ENCODE measurements at regions not wholly inside any gene's neighbourhood (a gene's known extent, or its start where the extent isn't known, plus 50 kb on each side); places are given as distances from the start of the nearest gene placed in this dataset.

DNA sequence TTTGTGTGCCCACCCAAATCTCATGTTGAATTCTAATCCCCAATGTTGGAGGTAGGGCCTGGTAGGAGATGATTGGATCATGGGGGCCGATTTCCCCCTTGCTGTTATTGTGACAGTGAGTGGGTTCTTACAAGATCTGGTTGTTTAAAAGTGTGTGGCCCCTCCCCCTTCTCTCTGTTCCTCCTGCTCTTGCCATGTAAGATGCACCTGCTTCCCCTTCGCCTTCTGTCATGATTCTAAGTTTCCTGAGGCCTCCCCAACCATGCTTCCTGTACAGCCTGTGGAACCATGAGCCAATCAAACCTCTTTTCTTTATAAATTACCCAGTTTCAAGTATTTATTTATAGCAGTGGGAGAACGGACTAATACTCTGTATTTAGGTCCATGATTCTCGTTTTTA is 588.1 kb downstream of the DCDC2C start:
- no peaks in the 10 kb centered on the region for H3K4me1 ChIP-seq
- H3K27ac ChIP-seq, result no peak overlapping the region
- ATAC-seq (no peak), DNase-seq (ENCODE audit: low read depth in 1 of 2, low spot score in 1 of 2) (no peak), FAIRE-seq (no peak)
- peaks cover 10% of the 10 kb centered on the region; the same call in 1 of the 3 replicates for H3K9me3 ChIP-seq
- ChIA-PET CTCF (no interaction called here), POLR2A (no interaction called here)
- H3K4me2 ChIP-seq, result no peak overlapping the region
- 4% methylated on average over 4 of the region's 4 CpGs for WGBS (ENCODE audit: missing lambda C conversion rate)
- TF ChIP-seq, protein P1, sequence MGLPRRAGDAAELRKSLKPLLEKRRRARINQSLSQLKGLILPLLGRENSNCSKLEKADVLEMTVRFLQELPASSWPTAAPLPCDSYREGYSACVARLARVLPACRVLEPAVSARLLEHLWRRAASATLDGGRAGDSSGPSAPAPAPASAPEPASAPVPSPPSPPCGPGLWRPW (IDR thresholded peaks at IDR 0.05), result no peak
- TF ChIP-seq FOSB (CRISPR knock-in tag; IDR thresholded peaks at IDR 0.05), result no peak
- TF ChIP-seq, protein P2, sequence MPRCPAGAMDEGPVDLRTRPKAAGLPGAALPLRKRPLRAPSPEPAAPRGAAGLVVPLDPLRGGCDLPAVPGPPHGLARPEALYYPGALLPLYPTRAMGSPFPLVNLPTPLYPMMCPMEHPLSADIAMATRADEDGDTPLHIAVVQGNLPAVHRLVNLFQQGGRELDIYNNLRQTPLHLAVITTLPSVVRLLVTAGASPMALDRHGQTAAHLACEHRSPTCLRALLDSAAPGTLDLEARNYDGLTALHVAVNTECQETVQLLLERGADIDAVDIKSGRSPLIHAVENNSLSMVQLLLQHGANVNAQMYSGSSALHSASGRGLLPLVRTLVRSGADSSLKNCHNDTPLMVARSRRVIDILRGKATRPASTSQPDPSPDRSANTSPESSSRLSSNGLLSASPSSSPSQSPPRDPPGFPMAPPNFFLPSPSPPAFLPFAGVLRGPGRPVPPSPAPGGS (IDR thresholded peaks at IDR 0.05), result no peak
- no peak for TF ChIP-seq RARB (CRISPR knock-in tag; IDR thresholded peaks at IDR 0.05)
- TF ChIP-seq, protein P3, sequence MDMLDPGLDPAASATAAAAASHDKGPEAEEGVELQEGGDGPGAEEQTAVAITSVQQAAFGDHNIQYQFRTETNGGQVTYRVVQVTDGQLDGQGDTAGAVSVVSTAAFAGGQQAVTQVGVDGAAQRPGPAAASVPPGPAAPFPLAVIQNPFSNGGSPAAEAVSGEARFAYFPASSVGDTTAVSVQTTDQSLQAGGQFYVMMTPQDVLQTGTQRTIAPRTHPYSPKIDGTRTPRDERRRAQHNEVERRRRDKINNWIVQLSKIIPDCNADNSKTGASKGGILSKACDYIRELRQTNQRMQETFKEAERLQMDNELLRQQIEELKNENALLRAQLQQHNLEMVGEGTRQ (IDR thresholded peaks at IDR 0.05), result no peak
- no peak for TF ChIP-seq GATA3 (IDR thresholded peaks at IDR 0.05; ENCODE audit: borderline replicate concordance)
- TF ChIP-seq CHD2 (IDR thresholded peaks at IDR 0.05; ENCODE audit: low read length, partially characterized antibody), result no peak
- TF ChIP-seq EP300 (IDR thresholded peaks at IDR 0.05), result no peak
- TF ChIP-seq, protein P4, sequence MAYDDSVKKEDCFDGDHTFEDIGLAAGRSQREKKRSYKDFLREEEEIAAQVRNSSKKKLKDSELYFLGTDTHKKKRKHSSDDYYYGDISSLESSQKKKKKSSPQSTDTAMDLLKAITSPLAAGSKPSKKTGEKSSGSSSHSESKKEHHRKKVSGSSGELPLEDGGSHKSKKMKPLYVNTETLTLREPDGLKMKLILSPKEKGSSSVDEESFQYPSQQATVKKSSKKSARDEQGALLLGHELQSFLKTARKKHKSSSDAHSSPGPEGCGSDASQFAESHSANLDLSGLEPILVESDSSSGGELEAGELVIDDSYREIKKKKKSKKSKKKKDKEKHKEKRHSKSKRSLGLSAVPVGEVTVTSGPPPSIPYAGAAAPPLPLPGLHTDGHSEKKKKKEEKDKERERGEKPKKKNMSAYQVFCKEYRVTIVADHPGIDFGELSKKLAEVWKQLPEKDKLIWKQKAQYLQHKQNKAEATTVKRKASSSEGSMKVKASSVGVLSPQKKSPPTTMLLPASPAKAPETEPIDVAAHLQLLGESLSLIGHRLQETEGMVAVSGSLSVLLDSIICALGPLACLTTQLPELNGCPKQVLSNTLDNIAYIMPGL (CRISPR knock-in tag; IDR thresholded peaks at IDR 0.05; ENCODE audit: borderline replicate concordance), result no peak
- no peak for TF ChIP-seq ZNF302 (CRISPR knock-in tag; IDR thresholded peaks at IDR 0.05)
- H3K4me3 ChIP-seq, result no peak overlapping the region

DNA sequence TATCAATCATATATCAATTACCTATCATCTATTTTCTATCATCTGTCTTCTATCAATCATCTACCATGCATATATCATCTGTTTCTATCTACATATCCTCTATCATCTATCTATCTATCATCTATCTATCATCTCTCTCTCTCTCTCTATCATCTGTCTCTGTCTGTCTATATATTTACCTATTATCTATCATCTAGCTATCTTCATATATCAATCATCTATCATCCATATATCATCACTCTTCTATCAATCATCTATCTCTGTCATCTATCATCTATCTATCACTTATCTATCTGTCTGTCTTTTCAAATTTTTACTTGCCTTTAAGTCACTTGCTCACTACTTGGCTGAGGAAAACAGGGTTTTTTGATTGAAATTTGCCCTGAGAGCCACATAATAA is 592.3 kb downstream of the DCDC2C start:
- FAIRE-seq, result no peak
- ChIA-PET CTCF (no interaction called here), POLR2A (no interaction called here)
- no peak overlapping the region for H3K27ac ChIP-seq
- no peak for TF ChIP-seq ZFP36 (IDR thresholded peaks at IDR 0.05; ENCODE audit: borderline replicate concordance, partially characterized antibody)
- TF ChIP-seq FOSL2 (IDR thresholded peaks at IDR 0.05), result no peak
- no peak for TF ChIP-seq FOSL2 (CRISPR knock-in tag; IDR thresholded peaks at IDR 0.05)
- TF ChIP-seq, protein P2 (IDR thresholded peaks at IDR 0.05), result no peak
- no peak for TF ChIP-seq ZC3H11A (IDR thresholded peaks at IDR 0.05)
- no peak for TF ChIP-seq EHMT2 (IDR thresholded peaks at IDR 0.05; ENCODE audit: low read depth)
- no peak for TF ChIP-seq CHD4 (IDR thresholded peaks at IDR 0.05; ENCODE audit: borderline replicate concordance)
- no peak for TF ChIP-seq RFX5 (IDR thresholded peaks at IDR 0.05)
- TF ChIP-seq, protein P4 (CRISPR knock-in tag; IDR thresholded peaks at IDR 0.05; ENCODE audit: borderline replicate concordance), result no peak
- no peak for TF ChIP-seq ZSCAN20 (CRISPR knock-in tag; IDR thresholded peaks at IDR 0.05)
- no peak for TF ChIP-seq SMC3 (IDR thresholded peaks at IDR 0.05)
- no peak for TF ChIP-seq NR3C1 (IDR thresholded peaks at IDR 0.05)
- TF ChIP-seq CBX8 (IDR thresholded peaks at IDR 0.05), result no peak
- no peak for ATAC-seq
- H3K9me3 ChIP-seq, result peaks cover 12% of the 10 kb centered on the region; the same call in 1 of the 3 replicates
- DNase-seq (ENCODE audit: low read depth in 1 of 2, low spot score in 1 of 2), result no peak
- no peaks in the 10 kb centered on the region for H3K4me1 ChIP-seq
- H3K4me3 ChIP-seq, result no peak overlapping the region
- no peak overlapping the region for H3K4me2 ChIP-seq
